ENCODE measurements at regions not wholly inside any gene's neighbourhood (a gene's known extent, or its start where the extent isn't known, plus 50 kb on each side); places are given as distances from the start of the nearest gene placed in this dataset.
"Not testable (repeated sequence)": the region's sequence is repeated elsewhere in the genome, so short reads cannot be mapped to it uniquely, and the experiment has no call there.

DNA sequence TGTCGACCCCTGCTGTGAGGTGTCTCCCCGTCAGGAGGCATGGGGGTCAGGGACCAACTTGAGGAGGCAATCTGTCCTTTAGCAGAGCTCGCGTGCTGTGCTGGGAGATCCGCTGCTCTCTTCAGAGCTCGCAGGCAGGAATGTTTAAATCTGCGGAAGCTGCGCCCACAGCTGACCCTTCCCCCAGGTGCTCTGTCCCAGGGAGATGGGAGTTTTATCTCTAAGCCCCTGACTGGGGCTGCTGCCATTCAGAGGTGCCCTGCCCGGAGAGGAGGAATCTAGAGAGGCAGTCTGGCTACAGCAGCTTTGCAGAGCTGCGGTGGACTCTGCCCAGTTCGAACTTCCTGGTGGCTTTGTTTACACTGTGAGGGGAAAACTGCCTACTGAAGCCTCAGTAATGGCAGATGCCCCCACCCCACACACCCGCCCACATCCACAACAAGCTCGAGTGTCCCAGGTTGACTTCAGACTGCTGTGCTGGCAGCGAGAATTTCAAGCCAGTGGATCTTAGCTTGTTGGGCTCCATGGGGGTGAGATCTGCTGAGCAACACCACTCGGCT is 133.1 kb downstream of the CENPC start:
- H3K9ac ChIP-seq (ENCODE audit: insufficient read depth in 1 of 2, low read length in 2 of 2); H3K9me3 ChIP-seq (ENCODE audit: control insufficient read depth in 4 of 4, insufficient read depth in 3 of 4, low read length in 3 of 4); H3K36me3 ChIP-seq (ENCODE audit: control insufficient read depth in 4 of 4, insufficient read depth in 4 of 4, low read length in 4 of 4); H3K4me1 ChIP-seq (ENCODE audit: control insufficient read depth in 5 of 5, insufficient read depth in 5 of 5, low read length in 5 of 5); H3K27ac ChIP-seq (ENCODE audit: low read depth in 1 of 2, low read length in 1 of 2); DNase-seq; H3K27me3 ChIP-seq (ENCODE audit: control insufficient read depth in 3 of 3, insufficient read depth in 3 of 3, low read length in 2 of 3); H3K4me3 ChIP-seq; ATAC-seq (ENCODE audit: insufficient read depth, low FRiP score): not testable (repeated sequence)
- WGBS, 2 donors = 88 to 91% methylated on average over 15 of the region's 15 CpGs

DNA sequence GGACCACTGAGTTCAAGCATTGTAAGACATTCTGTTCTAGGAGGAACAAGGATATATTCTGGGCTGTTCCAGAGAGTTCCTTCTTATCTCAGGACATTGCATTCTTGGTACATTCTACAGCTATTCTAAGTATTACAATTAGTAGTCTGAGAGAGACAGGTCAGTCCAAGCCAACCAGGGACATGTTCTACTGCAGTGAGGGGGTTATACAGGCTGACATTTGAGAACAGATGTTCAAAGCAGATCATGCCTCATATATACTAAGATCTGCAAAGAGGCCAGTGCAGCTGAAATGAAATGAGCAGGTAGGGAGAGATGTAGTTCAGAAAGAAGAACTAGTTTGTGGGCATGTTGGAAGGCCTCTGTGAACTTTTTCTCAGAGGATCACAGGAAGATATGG is 142.0 kb downstream of the CENPC start:
- no peak for ATAC-seq (ENCODE audit: insufficient read depth, low FRiP score)
- no peak overlapping the region for H3K9ac ChIP-seq (ENCODE audit: insufficient read depth in 1 of 2, low read length in 2 of 2)
- DNase-seq = no peak
- no peak overlapping the region for H3K27ac ChIP-seq (ENCODE audit: low read depth in 1 of 2, low read length in 1 of 2)
- no peak overlapping the region for H3K4me3 ChIP-seq
- peaks cover 0 to 4% (median 0%) of the 10 kb centered on the region in 4 donors for H3K9me3 ChIP-seq (ENCODE audit: control insufficient read depth in 4 of 4, insufficient read depth in 3 of 4, low read length in 3 of 4)
- TF ChIP-seq, protein P1, sequence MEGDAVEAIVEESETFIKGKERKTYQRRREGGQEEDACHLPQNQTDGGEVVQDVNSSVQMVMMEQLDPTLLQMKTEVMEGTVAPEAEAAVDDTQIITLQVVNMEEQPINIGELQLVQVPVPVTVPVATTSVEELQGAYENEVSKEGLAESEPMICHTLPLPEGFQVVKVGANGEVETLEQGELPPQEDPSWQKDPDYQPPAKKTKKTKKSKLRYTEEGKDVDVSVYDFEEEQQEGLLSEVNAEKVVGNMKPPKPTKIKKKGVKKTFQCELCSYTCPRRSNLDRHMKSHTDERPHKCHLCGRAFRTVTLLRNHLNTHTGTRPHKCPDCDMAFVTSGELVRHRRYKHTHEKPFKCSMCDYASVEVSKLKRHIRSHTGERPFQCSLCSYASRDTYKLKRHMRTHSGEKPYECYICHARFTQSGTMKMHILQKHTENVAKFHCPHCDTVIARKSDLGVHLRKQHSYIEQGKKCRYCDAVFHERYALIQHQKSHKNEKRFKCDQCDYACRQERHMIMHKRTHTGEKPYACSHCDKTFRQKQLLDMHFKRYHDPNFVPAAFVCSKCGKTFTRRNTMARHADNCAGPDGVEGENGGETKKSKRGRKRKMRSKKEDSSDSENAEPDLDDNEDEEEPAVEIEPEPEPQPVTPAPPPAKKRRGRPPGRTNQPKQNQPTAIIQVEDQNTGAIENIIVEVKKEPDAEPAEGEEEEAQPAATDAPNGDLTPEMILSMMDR (IDR thresholded peaks at IDR 0.05; ENCODE audit: control extremely low read depth, extremely low read depth) = no peak
- no peaks in the 10 kb centered on the region for H3K4me1 ChIP-seq (ENCODE audit: control insufficient read depth in 5 of 5, insufficient read depth in 5 of 5, low read length in 5 of 5)
- H3K36me3 ChIP-seq (ENCODE audit: control insufficient read depth in 4 of 4, insufficient read depth in 4 of 4, low read length in 4 of 4) = no peaks in the 10 kb centered on the region
- H3K27me3 ChIP-seq (ENCODE audit: control insufficient read depth in 3 of 3, insufficient read depth in 3 of 3, low read length in 2 of 3) = no peaks in the 10 kb centered on the region

DNA sequence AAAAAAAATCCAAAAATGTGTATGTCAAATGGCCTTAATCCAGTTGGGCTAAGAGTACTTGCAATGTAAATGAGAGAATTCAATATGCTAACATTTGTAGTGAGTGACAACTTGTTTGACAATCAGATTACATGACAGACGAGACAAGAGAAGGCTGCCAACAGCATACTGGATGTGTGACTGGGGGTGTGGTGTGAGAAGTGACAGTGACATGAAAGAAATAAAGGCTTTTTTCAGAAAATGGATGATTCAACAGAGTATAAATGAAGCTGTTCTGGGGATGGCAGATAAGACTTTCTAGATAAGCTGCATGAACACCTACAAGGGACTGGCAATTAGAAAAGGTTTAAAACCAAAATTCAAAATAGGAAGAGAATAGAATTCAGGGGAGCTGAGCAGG is 143.4 kb downstream of the CENPC start:
- TF ChIP-seq, protein P1 (IDR thresholded peaks at IDR 0.05; ENCODE audit: control extremely low read depth, extremely low read depth) = no peak
- Histone ChIP-seq H3K27me3 (ENCODE audit: control insufficient read depth in 3 of 3, insufficient read depth in 3 of 3, low read length in 2 of 3) (no peaks in the 10 kb centered on the region), H3K4me1 (ENCODE audit: control insufficient read depth in 5 of 5, insufficient read depth in 5 of 5, low read length in 5 of 5) (no peaks in the 10 kb centered on the region), H3K36me3 (ENCODE audit: control insufficient read depth in 4 of 4, insufficient read depth in 4 of 4, low read length in 4 of 4) (no peaks in the 10 kb centered on the region), H3K27ac (ENCODE audit: low read depth in 1 of 2, low read length in 1 of 2) (no peak overlapping the region), H3K9ac (ENCODE audit: insufficient read depth in 1 of 2, low read length in 2 of 2) (no peak overlapping the region), H3K9me3 (ENCODE audit: control insufficient read depth in 4 of 4, insufficient read depth in 3 of 4, low read length in 3 of 4) (peaks cover 0 to 4% (median 0%) of the 10 kb centered on the region in 4 donors), H3K4me3 (no peak overlapping the region)
- 44 to 72% methylated on average over 1 of the region's 1 CpG for WGBS, 2 donors
- no peak for DNase-seq
- no peak for ATAC-seq (ENCODE audit: insufficient read depth, low FRiP score)

GRCh38 chr4:67397931-67398330 is 147.4 kb downstream of the CENPC start:
- Histone ChIP-seq H3K36me3 (ENCODE audit: control insufficient read depth in 4 of 4, insufficient read depth in 4 of 4, low read length in 4 of 4) (no peaks in the 10 kb centered on the region), H3K27ac (ENCODE audit: low read depth in 1 of 2, low read length in 1 of 2) (no peak overlapping the region), H3K4me1 (ENCODE audit: control insufficient read depth in 5 of 5, insufficient read depth in 5 of 5, low read length in 5 of 5) (peaks cover 0 to 3% (median 0%) of the 10 kb centered on the region in 5 donors), H3K9ac (ENCODE audit: insufficient read depth in 1 of 2, low read length in 2 of 2) (no peak overlapping the region), H3K27me3 (ENCODE audit: control insufficient read depth in 3 of 3, insufficient read depth in 3 of 3, low read length in 2 of 3) (no peaks in the 10 kb centered on the region), H3K9me3 (ENCODE audit: control insufficient read depth in 4 of 4, insufficient read depth in 3 of 4, low read length in 3 of 4) (no peaks in the 10 kb centered on the region), H3K4me3 (no peak overlapping the region)
- no peak for ATAC-seq (ENCODE audit: insufficient read depth, low FRiP score)
- TF ChIP-seq, protein P1 (IDR thresholded peaks at IDR 0.05; ENCODE audit: control extremely low read depth, extremely low read depth) = no peak
- no peak for DNase-seq

All from lung (tissue), 11 donors.